ENCODE measurements at regions not wholly inside any gene's neighbourhood (a gene's known extent, or its start where the extent isn't known, plus 50 kb on each side); places are given as distances from the start of the nearest gene placed in this dataset.

DNA sequence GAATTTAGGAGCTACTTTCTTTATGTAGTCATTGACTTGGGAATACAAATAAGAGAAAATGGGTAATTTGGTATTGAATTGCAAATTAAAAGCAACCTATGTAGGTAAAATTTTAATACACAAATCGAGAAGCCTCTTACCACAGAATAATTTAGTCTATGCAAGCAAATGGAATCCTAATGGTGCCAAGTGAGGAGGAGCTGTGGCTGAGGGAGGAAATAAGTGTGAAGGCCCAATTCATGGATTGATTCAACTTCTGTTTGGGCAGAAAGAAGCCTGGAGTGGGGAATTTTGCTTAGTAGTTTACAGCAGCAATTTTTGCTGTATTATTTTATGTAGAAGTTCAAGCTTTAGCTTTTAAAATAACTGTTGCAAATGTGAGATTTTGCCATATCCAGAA is 291.9 kb downstream of the OXSM start:
- TF ChIP-seq CTCF (IDR thresholded peaks at IDR 0.05): no peak
- TF ChIP-seq POLR2A (IDR thresholded peaks at IDR 0.05): no peak

Data from testis (tissue), 2 donors.